ENCODE measurements at regions not wholly inside any gene's neighbourhood (a gene's known extent, or its start where the extent isn't known, plus 50 kb on each side); places are given as distances from the start of the nearest gene placed in this dataset.

GRCh38 chr7:1361016-1361755, 98.1 kb downstream of the MICALL2 start:
- no peak for DNase-seq

- DNase-seq, result no peak
These were observed 97.5 kb downstream of the MICALL2 start for GRCh38 chr7:1361756-1362125.

DNA sequence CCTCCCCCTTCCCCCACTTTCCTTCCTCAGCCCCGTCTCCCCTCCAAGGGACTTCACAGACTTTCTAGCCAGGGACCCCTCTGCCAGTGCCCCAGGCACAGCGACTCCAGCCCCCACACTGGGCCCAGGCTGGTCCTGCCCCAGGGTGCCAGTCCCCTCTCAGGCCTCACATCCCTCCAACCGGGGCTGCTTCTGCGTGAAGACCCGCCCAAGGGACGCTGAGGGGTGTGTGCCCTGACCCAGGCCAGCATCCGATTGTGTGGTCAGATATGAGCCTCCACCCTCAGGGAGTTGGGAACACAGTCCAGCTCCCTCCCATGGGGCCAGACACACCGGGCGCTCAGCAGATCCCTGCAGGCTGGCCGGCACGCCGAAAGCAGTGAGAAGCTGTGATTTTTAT, 97.0 kb downstream of the MICALL2 start:
- DNase-seq, result no peak

DNA sequence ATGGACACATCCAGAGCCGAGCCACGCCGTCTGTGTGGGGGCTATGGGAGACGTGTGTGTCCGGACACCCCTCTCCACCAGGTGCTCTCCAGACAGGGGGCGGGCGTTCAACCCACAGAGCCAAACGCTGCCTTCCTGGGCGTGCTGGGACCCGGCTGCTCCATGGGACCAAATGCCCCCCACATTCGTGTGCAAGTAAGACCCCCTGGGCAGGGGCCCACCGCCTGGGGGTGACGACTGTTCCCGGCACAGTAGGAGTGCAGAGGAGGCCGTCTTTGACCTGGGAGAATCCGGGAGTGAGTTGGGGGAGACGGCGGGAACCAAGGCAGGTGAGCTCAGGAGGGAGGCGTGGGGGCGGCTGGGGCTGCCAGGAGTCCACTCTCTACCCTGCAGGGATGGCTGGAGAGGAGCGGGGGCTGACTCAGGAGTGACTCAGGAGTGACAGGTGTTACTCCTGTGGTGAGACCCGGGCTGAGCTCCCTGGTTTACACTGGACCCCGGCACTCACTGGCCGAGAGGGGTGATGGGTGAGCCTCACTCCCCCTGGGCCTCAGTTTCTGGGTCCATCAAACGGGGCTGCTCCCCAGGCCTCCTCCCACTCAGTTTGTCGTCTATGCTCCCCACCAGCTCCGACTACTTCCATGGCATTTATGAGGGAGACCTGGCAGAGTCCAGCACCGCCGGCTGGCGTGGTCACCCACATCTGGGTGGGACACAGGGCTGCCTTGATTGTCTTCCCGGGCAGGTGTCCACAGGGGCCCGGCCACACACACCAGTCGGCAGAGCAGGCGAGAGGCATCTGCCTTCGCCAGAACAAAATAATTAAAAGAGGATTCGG, 95.0 kb downstream of the MICALL2 start:
- no peak for DNase-seq

DNA sequence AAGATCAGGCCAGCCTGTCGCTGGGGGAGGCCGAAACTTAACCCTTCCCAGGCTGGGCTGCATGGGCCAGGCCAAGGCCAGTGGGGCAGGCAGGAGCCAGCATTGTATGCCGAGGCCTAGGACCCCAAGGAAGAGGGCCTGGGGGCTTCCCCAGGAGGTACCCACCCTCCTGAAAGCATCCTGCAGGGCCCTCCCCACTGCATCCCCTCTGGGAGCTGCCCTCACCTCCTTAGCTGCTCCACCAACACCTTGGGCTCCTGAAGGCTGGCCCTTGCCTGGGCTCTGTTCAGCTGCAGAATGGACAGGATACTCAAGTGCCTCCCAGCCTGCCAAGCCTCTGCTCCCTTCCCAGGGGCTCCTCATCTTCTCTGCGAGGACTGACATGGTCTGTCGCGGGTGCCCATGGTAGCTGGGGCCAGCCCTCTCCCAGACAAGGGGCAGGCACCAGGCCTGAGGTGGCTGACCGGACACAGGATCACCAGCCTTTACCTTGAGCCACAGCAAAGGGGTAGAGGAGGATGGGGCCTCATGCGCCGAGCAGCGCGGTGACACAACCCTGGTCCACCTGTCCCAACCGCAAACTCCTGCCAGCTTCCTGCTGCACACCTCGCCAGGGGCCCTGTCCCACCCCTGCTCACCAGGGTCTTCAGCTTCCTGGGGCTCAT, 94.2 kb downstream of the MICALL2 start:
- no peak for DNase-seq

DNA sequence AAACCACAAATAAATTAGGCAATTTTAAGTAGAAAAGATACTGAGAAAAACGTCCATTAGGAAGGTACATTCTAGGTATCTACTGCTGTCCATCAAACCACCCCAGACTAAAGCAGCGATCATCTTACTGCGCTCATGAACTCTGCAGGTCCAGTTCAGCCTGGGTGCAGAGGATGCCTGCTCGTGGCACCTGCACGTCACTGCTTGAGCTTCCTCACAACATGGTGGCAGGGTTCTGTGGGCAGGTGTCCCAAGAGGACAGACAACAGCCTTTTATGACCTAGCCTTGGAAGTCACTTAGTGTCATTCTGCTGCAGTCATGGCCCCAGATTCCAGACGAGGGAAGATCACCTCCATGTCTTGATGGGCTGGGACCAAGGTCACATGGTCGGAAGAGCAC, 93.4 kb downstream of the MICALL2 start:
- DNase-seq, result no peak

DNA sequence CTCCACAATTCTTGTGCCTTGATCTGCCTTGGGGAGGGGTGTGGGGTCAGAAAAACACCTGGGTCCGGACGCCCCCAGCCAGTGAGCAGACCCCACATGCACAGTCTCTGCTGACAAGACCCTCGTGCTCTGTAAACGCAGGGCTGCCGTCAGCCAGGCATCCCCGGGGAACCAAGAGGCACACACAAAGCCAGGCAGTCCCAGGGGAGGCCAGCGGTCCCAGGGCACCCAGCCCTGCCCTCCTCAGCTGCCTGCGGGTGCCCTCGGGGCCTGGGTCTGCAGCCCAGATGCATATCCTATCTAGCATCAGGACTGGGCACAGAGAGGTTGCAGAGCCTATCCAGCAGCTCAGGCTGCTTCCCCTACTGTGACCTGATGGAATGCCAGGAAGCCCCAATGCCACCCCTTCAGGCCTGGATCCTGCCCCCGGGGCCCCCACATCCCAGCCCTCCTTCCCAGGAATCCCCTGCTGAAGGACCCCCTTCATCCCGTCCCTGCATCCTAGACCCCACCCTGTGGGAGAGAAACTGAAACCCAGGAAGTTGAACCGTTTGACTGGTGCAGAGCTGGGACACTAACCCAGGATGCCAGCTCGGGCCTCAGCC, 92.4 kb downstream of the MICALL2 start:
- no peak for DNase-seq

DNA sequence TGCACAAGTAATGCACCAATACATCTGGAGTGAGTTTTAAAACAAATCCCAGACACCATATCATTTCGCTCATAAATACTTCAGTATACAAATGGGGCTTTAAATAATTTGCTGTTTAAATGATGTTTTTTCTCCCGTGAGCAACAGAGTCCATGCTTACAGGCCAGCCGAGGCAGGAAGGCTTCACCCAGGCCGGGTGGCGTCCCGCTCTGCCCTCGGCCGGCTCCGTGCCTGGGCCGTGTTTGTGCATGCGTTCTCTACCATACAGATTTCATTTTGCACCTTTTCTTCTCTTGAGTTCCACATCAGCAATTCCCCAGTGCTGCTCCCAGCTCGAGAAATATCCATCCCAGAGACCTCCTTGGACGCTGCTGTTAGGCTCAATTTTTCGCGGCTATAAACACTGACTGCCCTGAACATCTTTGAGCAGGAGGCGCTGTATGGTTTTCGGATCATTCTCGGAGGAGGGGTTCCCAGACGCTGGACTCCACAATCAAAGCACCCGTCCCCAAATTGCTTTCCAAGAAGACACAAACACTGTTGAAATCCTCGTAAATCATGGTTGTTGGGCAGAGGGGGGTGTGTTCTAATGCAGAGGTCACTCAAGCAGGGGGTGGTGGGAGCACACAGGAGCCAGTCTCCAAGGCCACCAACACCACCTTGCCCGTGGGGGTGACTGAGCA, 91.6 kb downstream of the MICALL2 start:
- DNase-seq, result no peak

- no peak for DNase-seq
These were observed 91.0 kb downstream of the MICALL2 start for GRCh38 chr7:1368184-1368681.

- peak; percentile 59 for DNase-seq
These were observed 90.3 kb downstream of the MICALL2 start for GRCh38 chr7:1368682-1369571.

GRCh38 chr7:1369916-1370657, 89.2 kb downstream of the MICALL2 start:
- DNase-seq, result no peak

- no peak for DNase-seq
These were observed 88.5 kb downstream of the MICALL2 start for GRCh38 chr7:1370738-1371137.

DNA sequence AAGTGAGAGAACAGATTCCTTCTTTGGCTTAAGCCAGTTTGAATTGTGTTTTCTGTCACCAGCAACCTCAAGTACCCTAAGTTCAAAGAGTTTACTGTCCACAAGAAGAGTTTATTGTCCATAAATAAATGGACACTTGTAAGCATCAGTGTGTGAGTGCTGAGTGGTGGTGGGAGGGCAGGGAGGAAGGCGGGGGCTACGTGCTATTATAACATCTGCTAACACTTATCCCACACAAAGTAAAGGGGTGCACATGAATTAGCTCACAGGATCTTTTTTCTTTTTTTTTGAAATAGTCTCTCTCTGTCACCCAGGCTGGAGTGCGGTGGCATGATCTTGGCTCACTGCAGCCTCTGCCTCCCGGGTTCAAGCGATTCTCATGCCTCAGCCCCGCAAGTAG, 87.2 kb downstream of the MICALL2 start:
- no peak for DNase-seq

GRCh38 chr7:1372671-1373379, 86.4 kb downstream of the MICALL2 start:
- DNase-seq, result no peak

DNA sequence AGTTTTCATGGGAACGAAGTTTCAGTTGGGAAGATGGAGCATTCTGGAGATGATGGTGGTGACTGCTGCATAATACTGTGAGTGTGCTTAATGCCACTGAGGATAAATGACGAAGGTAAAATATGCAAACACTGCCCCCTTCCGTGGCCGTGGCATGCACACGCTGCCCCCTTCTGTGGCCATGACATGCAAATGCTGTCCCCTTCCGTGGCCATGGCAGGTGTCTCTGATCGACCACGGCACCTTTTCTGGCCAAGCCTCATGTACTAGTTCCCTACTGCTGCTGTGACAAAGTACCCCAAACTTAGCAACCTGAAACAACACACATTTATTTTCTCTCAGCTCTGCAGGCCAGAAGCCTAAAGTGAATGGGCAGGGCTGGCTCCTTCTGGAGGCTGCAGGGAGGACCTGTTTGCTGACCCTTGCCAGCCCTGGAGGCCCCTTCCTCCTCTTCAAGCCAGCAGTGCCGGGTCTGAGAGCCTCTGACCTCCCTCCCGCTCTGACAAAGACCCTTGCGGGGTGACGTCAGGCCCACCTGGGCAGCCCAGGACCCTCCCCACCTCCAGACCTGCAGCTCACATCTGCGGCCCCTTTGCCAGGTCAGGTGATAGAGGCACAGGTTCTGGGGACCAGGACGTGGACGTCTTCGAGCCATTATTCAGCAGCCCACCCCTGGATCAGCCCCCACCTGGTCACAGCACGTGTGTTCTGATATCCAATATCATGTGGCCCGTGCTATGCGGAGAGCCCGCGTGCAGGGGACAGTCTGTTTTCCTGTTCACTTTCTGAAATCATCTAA, 82.0 kb downstream of the MICALL2 start:
- DNase-seq, result no peak

DNA sequence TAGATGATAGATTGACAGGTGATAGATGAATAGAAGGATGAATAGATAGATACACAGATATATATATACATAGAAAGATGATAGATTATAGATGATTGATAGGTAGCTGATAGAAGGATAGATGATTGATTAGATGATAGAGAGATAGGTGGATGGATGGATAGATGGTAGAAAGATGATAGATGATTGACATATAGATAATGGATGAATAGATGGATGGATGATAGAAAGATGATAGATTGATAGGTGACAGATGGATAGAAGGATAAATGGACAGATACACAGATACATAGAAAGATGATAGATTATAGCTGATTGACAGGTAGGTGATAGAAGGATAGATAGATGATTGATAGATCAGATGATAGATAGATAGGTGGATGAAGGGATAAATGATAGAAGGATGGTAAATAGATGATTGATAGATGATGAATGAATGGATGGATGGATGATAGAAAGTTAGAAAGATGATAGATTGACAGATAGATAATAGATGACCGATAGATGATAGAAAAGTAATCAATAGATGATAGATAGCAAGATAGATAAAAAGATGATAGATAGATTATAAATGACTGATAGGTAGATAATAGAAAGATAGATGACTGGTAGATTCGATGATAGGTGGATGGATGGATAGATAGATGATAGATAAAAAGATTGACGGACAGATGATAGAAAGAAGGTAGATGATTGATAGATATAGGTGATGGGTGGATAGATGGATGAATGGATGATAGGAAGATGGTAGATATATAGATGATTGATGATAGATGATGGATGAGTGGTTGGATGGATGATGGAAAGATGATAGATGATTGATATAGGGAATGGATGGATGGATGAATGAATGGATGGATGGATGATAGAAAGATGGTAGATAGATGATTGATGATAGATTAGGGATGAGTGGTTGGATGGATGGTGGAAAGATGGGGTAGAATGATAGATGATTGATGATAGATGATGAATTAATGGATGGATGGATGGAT, 80.4 kb downstream of the MICALL2 start:
- no peak for DNase-seq

GRCh38 chr7:1380231-1380815, 78.9 kb downstream of the MICALL2 start:
- DNase-seq, result no peak
